ENCODE measurements at regions not wholly inside any gene's neighbourhood (a gene's known extent, or its start where the extent isn't known, plus 50 kb on each side); places are given as distances from the start of the nearest gene placed in this dataset.
A peak's percentile ranks its signal among the peaks of the same experiment; 100 is the strongest.
"Not testable (repeated sequence)": the region's sequence is repeated elsewhere in the genome, so short reads cannot be mapped to it uniquely, and the experiment has no call there.

DNA sequence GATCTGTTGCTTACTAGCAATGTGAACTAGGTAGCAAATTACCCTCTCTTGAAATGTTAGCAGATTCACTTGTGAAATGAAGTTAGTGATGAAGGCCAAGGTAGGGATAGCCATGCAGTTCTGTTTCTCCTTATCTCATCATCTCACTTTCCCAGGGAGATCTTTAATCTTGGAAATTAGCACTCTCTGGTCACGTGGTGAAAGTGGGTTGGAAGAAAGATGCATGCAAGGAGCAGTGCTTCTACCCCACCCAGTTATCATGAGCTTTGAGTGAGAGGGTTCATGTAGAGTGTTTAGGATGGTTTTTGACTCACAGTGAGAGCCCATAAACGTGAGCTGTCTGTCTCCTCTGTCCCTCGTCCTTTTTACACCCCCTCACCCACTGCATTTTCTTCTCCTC lies 346.3 kb downstream of the QKI start:
- Mint-ChIP-seq H3K4me3 (no peak overlapping the region), H3K27ac (no peak overlapping the region), H3K4me1 (ENCODE audit: low read depth) (peaks cover 4% of the 10 kb centered on the region), H3K36me3 (ENCODE audit: low read depth) (no peaks in the 10 kb centered on the region), H3K9me3 (peaks cover 5% of the 10 kb centered on the region), H3K27me3 (ENCODE audit: low read depth) (peaks cover 5% of the 10 kb centered on the region)

DNA sequence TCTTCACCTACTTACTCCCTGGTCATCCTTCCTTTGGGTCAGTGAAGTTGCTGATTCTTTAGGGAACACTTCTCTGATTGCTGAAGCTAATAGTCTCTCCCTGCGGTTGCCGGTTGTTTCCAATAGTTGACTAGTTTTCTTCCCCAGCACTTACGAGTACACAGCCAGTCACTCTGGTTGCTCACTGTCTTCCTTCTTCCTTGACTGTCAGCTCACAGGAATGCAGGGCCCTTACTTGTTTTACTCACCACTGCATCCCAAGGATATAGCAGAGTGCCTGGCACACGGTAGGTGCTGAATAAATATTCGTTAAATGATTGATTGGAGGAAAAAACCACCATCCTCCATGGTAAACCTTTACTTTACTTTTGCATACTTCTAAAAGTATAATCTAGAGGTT lies 345.0 kb downstream of the QKI start:
- Mint-ChIP-seq H3K4me1 (ENCODE audit: low read depth) (peaks cover 2% of the 10 kb centered on the region), H3K27me3 (ENCODE audit: low read depth) (peaks cover 5% of the 10 kb centered on the region), H3K36me3 (ENCODE audit: low read depth) (peaks cover 5% of the 10 kb centered on the region), H3K4me3 (no peak overlapping the region), H3K9me3 (peaks cover 10% of the 10 kb centered on the region), H3K27ac (no peak overlapping the region)

DNA sequence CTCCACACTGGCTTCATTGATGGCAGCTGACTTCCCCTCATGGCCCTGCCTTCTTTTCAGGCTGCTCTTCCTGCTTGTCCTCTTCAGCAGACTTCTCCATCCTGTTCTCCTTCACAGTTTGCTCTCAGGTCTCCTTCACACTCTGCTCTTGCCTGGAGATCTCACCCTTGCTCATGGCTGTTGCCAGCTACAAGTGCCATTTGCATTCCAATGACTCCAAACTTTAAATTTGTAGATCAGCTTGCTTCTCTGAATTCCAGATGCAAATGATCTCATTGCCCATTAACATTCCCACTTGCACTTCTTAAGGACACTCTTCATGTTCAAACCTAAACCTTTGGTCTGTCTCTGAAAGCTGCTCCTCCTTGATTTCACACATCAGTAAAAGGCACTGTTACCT lies 343.0 kb downstream of the QKI start:
- Mint-ChIP-seq H3K4me1 (ENCODE audit: low read depth) (peaks cover 4% of the 10 kb centered on the region), H3K27me3 (ENCODE audit: low read depth) (peaks cover 5% of the 10 kb centered on the region), H3K9me3 (peaks cover 13% of the 10 kb centered on the region), H3K36me3 (ENCODE audit: low read depth) (peaks cover 5% of the 10 kb centered on the region), H3K4me3 (no peak overlapping the region), H3K27ac (no peak overlapping the region)

DNA sequence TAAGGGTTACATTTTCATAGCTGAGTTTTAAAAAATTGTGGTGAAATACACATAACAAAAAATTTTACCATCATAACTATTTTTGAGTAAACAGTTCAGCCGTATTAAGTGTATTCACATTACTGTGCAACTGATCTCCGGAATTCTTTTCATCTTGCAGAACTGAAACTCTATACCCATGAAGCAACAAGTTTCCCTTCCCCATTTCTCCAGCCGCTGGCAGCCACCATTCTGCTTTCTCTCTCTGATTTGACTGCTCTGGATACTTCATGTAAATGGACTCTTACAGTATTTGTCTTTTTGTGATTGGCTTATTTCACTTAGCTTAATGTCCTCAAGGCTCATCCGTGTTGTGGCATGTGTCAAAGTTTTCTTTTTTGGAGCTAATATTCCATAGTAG lies 341.6 kb downstream of the QKI start:
- peaks cover 5% of the 10 kb centered on the region for H3K27me3 Mint-ChIP-seq (ENCODE audit: low read depth)
- H3K4me1 Mint-ChIP-seq (ENCODE audit: low read depth) = peaks cover 12% of the 10 kb centered on the region
- no peak overlapping the region for H3K27ac Mint-ChIP-seq
- no peak overlapping the region for H3K4me3 Mint-ChIP-seq
- H3K36me3 Mint-ChIP-seq (ENCODE audit: low read depth) = peaks cover 5% of the 10 kb centered on the region
- H3K9me3 Mint-ChIP-seq = peaks cover 16% of the 10 kb centered on the region

DNA sequence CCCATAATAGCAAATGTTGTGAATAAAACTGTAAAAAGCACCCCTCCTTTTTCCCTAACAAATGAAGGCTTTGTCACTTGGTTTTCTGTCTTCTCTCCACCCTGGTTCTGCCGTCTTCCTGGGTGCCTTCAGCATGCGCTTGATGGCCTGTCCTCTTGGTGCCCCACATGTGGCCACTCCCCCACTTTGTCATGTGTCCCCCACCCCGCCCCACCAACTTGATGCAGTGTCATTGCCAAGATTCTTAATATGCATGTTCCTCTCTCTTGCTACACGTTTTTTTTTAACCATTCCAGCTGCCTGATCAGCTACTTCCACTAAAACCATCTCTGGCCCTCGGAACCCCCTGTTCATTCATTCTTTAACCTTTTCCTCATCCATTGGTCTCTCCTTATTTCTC lies 340.3 kb downstream of the QKI start:
- Mint-ChIP-seq H3K36me3 (ENCODE audit: low read depth) (peaks cover 5% of the 10 kb centered on the region), H3K27ac (no peak overlapping the region), H3K9me3 (peaks cover 16% of the 10 kb centered on the region), H3K4me3 (no peak overlapping the region), H3K27me3 (ENCODE audit: low read depth) (peaks cover 9% of the 10 kb centered on the region), H3K4me1 (ENCODE audit: low read depth) (peaks cover 22% of the 10 kb centered on the region)

DNA sequence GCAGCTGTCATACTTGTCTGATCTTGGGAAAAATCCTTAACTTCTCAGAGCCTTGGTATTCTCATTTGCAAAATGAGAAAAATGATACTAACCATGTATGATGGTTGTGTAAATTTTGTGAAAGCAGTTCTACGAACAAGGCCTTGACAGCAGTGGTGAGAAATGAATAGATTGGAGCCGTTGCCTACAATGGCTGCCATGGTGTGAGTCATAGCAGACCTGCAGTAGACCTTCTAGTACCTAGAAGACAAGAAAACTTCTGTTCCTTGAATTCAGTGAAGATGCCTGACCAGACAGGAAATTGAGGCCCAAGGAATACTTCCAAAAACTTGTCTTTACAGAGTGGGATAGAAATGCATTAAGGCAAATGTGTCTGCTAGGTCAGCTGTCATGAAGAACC lies 338.9 kb downstream of the QKI start:
- Mint-ChIP-seq H3K27ac (no peak overlapping the region), H3K4me3 (no peak overlapping the region), H3K4me1 (ENCODE audit: low read depth) (peaks cover 22% of the 10 kb centered on the region), H3K36me3 (ENCODE audit: low read depth) (peaks cover 5% of the 10 kb centered on the region), H3K9me3 (peaks cover 16% of the 10 kb centered on the region), H3K27me3 (ENCODE audit: low read depth) (peaks cover 9% of the 10 kb centered on the region)

DNA sequence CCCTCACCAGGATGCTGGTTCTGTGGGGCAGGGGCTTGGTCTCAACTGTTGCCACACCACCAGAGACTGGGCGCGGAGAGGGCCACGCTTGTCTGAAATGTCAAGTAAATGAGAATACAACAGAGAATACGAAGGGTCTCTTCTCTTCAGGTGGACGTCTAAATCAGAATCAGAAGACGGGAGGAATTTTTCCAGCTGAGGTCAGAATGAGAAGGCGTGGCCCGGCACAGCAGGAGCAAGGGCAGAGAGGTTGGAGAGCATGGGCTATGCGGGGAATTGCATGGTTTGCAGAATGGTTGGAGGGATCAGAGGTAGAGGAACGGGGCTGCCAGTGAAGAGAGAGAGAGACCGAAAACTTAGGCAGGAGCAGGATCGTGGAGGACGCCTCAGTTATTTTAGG lies 337.9 kb downstream of the QKI start:
- peaks cover 5% of the 10 kb centered on the region for H3K36me3 Mint-ChIP-seq (ENCODE audit: low read depth)
- H3K4me3 Mint-ChIP-seq = no peak overlapping the region
- peaks cover 21% of the 10 kb centered on the region for H3K4me1 Mint-ChIP-seq (ENCODE audit: low read depth)
- H3K27ac Mint-ChIP-seq = peak overlapping the region; percentile 35
- H3K9me3 Mint-ChIP-seq = peaks cover 14% of the 10 kb centered on the region
- peaks cover 7% of the 10 kb centered on the region for H3K27me3 Mint-ChIP-seq (ENCODE audit: low read depth)

DNA sequence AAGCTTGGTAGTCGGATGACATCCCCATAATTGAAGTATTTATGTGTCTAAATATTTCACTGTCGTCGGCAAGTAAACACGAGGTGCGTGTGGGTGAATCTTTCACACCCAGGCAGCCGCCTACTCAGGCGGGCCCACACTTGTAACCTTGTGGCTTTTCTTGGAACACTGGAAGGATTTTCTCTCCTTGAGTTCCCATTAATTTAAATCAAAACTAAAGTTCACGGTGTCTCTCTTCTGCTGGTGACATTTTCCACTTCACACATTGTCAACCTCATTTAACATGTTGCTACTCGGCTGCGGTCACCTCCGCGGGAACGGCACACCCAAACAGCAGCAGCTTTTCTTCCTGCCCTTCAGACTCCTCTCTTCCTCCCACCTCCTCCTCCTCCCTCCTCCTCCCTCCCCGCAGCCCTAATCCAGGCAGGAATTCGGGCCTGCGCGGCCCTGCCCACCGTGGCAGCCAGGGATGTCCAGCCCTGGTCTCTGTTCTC lies 336.6 kb downstream of the QKI start:
- peak overlapping the region; percentile 80 for H3K27ac Mint-ChIP-seq
- H3K4me1 Mint-ChIP-seq (ENCODE audit: low read depth) = peaks cover 23% of the 10 kb centered on the region
- H3K27me3 Mint-ChIP-seq (ENCODE audit: low read depth) = peaks cover 5% of the 10 kb centered on the region
- H3K36me3 Mint-ChIP-seq (ENCODE audit: low read depth) = peaks cover 5% of the 10 kb centered on the region
- H3K4me3 Mint-ChIP-seq = peak overlapping the region; percentile 32
- H3K9me3 Mint-ChIP-seq = peaks cover 11% of the 10 kb centered on the region

DNA sequence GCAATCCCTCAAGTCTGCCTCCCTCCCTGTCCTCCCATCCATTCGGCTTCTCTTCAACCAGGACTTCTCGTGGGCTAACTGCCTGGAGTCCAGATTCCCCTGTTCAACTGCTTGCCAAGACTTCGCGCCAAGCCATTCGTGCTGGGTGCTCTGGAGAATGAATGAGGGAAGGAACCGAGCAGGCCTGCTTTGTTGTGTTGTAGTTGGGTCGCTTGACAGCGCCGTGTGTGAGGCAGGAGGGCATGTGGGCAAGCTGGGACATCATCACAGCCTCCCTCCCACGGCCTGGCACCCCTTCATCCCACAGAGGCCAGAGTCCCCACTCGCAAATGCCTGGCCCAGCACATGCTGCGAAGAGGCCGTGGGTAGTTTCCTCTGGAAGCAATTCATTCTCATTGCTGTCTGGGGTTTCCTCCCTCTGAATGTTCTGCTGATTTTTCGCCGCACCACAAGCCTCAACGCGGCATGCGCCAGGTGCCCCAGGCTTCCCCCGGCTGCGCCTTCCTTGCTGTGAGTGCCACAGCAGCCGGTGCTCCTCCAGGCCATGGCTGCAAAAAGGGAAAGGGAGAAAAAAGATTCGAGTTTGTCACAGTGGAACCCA lies 336.0 kb downstream of the QKI start:
- Mint-ChIP-seq H3K4me3 (peak overlapping the region; percentile 32), H3K36me3 (ENCODE audit: low read depth) (peaks cover 5% of the 10 kb centered on the region), H3K27ac (peak overlapping the region; percentile 80), H3K27me3 (ENCODE audit: low read depth) (peaks cover 5% of the 10 kb centered on the region), H3K9me3 (peaks cover 11% of the 10 kb centered on the region), H3K4me1 (ENCODE audit: low read depth) (peaks cover 23% of the 10 kb centered on the region)

DNA sequence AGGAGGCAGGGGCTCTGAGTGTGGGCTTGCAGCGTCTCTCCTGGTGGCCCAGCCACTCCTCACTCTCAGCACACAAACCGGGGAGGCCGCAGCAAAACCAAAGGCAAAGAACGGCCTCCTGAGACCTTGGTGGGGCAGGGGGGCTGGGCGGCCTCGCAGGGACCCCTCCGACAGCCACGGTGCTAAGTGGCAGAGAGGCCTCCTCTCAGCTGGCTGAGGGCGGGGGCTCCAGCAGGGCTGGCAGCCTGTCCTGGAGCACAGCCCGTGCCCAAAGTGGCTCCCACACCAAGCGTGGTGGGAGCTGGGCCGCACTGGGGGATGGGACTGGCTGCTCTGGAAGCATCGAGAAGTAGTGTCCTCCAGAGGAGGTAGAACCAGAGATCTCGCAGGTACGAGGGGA lies 334.4 kb downstream of the QKI start:
- H3K4me1 Mint-ChIP-seq (ENCODE audit: low read depth) = peaks cover 23% of the 10 kb centered on the region
- H3K9me3 Mint-ChIP-seq = peaks cover 6% of the 10 kb centered on the region
- no peak overlapping the region for H3K4me3 Mint-ChIP-seq
- no peaks in the 10 kb centered on the region for H3K36me3 Mint-ChIP-seq (ENCODE audit: low read depth)
- H3K27me3 Mint-ChIP-seq (ENCODE audit: low read depth) = peaks cover 5% of the 10 kb centered on the region
- no peak overlapping the region for H3K27ac Mint-ChIP-seq

DNA sequence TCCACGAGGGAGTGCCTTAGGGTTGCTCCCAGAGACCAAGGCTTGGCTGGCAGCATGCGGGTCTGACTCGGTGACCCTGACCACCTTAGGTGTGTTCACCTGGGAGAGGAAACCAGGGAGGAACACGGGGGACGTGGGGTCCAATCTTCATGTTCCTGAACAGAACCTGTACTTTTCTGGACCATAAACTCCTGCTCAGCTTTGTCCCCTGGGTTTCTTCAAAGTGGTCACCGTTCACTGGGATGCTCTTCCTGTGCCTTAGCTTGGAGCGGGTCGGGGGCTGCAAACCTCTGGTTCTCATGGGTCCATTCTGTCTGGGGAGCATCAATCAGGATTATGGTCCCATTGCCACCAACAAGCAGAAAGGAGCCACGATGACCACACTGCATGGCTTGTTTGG lies 333.5 kb downstream of the QKI start:
- peaks cover 5% of the 10 kb centered on the region for H3K27me3 Mint-ChIP-seq (ENCODE audit: low read depth)
- H3K4me3 Mint-ChIP-seq = no peak overlapping the region
- H3K27ac Mint-ChIP-seq = no peak overlapping the region
- no peaks in the 10 kb centered on the region for H3K36me3 Mint-ChIP-seq (ENCODE audit: low read depth)
- H3K4me1 Mint-ChIP-seq (ENCODE audit: low read depth) = peaks cover 23% of the 10 kb centered on the region
- peaks cover 6% of the 10 kb centered on the region for H3K9me3 Mint-ChIP-seq

DNA sequence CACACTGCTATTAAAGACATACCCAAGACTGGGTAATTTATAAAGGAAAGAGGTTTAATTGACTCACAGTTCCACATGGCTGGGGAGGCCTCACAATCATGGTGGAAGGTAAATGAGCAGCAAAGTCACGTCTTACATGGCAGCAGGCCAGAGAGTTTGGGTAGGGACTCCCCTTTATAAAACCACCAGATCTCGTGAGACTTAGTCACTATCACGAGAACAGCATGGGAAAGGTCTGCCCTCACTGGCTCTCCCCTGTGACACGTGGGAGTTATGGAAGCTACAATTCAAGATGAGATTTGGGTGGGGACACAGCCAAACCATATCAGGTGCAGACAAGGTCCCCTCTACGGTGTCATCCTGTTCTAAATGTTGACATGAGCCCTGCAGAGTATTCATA lies 332.5 kb downstream of the QKI start:
- not testable (repeated sequence) for H3K9me3 Mint-ChIP-seq; H3K4me3 Mint-ChIP-seq; H3K36me3 Mint-ChIP-seq (ENCODE audit: low read depth); H3K27me3 Mint-ChIP-seq (ENCODE audit: low read depth); H3K27ac Mint-ChIP-seq
- H3K4me1 Mint-ChIP-seq (ENCODE audit: low read depth) = peaks cover 18% of the 10 kb centered on the region

DNA sequence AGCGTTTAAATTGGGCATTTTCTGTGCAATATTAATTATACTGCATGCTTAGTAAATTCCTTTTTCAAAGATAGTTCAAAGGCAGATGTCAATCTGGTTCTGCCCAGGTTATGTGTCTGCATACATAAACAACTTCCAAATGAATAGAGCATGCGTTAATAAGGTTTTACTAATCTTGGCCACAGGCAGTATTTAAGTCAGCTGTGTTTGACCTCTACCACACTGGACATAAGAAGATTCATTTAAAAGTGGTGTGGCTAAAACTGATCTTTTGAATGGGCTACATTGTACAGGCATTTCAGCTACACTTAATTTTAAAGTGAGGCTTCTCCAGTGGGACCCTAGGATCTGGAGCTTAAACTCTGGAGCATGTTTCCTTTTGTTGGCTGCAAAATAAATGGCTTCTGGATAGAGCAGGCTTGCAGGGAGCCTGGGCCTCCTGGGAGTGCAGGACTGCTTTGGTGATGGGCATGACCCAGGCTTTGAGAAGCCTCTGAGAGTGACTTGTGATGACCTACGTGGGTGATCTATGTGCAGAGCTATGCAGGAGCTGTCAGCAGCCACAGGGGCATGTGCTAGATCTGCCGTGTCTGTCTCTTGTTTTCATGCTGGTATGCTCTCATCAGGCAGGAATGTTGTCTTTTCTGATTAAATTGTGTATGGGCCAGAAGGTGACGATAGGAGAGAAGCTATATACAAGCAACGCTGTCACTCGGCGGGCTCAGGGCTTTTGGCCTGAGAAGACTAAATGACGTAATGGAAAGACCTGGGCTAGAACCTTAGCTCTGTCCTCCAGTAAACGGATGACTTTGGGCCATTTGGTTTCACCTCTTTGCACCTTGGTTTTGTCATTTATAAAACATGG lies 331.2 kb downstream of the QKI start:
- Mint-ChIP-seq H3K4me3 (no peak overlapping the region), H3K4me1 (ENCODE audit: low read depth) (peaks cover 10% of the 10 kb centered on the region), H3K27me3 (ENCODE audit: low read depth) (peaks cover 5% of the 10 kb centered on the region), H3K27ac (no peak overlapping the region), H3K36me3 (ENCODE audit: low read depth) (no peaks in the 10 kb centered on the region), H3K9me3 (no peaks in the 10 kb centered on the region)

DNA sequence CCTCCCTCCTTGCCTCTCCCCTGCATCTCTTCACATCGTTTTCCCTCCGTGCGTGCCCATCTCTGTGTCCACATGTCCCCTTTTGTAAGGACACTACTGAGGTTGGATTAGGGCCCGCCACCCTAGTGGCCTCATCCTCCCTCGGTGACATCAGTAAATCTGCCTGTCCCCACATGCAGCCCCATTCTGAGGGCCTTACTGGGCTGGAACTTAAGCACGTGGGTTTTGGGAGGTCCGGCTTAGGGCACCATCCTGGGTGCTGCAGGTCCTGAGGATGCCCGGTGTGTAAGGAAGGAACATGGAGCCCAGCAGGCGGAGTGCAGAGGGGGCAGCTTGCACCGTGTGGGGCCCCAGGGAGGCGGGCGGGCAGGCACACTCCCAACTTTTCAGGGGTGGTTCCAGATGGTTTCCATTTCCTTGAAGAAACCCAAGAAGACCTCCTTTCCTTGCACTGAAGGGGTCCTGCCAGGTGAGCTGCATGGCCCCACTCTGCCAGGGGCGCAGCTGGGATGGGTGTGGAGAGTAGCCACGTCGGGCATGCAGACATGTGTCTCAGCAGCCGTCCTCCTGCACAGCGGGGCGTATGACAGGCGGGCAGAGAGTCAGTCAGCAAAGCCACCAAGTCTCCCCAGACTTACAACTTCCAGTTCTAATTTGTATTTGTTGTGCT lies 329.9 kb downstream of the QKI start:
- Mint-ChIP-seq H3K27me3 (ENCODE audit: low read depth) (no peaks in the 10 kb centered on the region), H3K36me3 (ENCODE audit: low read depth) (no peaks in the 10 kb centered on the region), H3K4me3 (no peak overlapping the region), H3K4me1 (ENCODE audit: low read depth) (peaks cover 3% of the 10 kb centered on the region), H3K27ac (no peak overlapping the region), H3K9me3 (no peaks in the 10 kb centered on the region)

DNA sequence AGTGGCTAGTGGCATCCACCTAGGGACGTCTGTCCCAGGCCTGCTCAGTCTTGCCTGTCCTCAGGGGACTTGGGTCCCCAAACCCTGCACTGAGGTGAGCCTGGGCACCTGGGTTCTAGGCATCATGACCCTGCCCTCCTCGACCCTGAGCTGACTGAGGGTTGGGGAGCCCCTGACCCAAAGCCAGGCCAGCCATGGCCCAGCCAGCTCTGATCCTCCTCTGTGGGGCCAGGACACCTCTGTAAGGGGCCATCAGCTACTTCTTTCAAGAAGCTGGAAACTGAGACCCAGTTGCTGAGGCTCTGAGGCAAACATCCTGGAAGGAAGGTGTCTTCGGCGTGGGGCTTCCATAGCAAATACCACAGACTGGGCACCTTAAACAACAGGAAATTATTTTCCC lies 329.3 kb downstream of the QKI start:
- Mint-ChIP-seq H3K27me3 (ENCODE audit: low read depth) (no peaks in the 10 kb centered on the region), H3K4me3 (no peak overlapping the region)

More for the DNA sequence above, 329.3 kb downstream of the QKI start:
- H3K36me3 Mint-ChIP-seq (ENCODE audit: low read depth) = no peaks in the 10 kb centered on the region
- H3K4me1 Mint-ChIP-seq (ENCODE audit: low read depth) = peaks cover 3% of the 10 kb centered on the region
- H3K9me3 Mint-ChIP-seq = no peaks in the 10 kb centered on the region
- H3K27ac Mint-ChIP-seq = no peak overlapping the region

Data from T-helper 1 cell treated with Interleukin-12 subunit alpha and Interleukin-12 subunit beta and Interleukin-4 antibody, amounts not matched to agents 30 μg/mL and 1 μg/mL, for 36 hours (primary cell).